Esophagus mucosa (tissue), 1 donor: ENCODE measurements at regions not wholly inside any gene's neighbourhood (a gene's known extent, or its start where the extent isn't known, plus 50 kb on each side); places are given as distances from the start of the nearest gene placed in this dataset.
A peak's percentile ranks its signal among the peaks of the same experiment; 100 is the strongest.

Experiments used
- ATAC-seq: fragments of 200-7000 bp; cut with Tn5 transposase; one replicate; pipeline ENCODE4 v1.9.1; 2020
- donor health status: DM: yes; HTN: yes; CAD: no.

DNA sequence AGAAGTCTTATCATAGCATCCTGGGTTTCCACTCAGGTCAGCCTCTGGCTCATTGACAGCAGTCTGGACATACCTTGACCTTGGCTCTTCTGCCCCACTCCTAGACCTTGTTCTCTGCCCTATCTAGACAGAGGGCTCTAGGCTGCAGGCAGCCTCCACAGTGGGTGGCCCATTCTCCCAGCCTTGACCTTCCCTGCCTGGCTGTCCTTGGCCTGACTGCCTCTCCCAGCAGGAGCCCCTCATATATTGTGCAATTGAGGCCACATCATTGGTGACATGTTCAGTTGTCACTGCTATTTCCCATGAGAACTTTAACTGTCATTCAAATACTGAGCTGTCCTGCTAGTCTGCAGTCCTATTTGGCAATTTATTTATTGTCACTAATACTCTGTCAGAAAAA lies 503.4 kb downstream of the PLXNA4 start:
- no peak for ATAC-seq

DNA sequence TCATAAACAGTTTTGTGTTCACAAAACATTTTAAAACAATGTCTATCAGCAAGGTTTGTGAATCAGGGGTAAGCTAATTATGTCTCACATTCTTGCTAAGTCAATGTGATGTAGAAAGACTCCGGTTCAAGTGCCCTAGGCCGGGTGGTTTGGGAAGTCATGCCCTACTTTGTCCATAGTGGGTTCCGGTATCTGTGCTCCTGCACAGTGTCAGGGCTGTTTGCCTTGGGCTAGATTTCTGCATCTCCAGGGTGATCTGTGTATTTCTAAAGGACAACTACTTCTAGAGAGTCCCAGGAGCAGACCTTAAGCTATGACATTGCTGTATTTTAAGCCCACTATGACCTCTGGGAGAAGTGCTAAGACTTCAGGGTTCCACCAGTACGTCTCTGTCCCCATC lies 504.1 kb downstream of the PLXNA4 start:
- ATAC-seq: no peak

DNA sequence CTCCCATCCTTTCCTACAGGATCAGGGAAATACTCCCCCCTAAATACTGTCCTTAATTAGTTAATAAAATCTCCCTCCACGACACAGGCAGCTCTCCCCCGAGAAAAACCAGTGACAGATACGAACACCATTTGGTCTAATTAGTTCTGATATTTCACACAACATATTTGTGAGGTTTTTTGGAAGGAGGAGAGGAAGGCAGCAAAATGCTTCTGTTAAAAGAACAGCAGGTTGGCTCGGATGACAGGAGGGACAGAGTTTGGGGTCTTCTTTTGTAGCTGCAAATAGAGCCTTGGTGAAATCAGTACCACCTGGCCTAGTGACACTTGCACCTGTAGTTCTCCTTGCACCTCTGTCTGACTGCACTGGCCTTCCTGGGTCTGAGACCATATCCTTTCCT lies 507.0 kb downstream of the PLXNA4 start:
- ATAC-seq: no peak

DNA sequence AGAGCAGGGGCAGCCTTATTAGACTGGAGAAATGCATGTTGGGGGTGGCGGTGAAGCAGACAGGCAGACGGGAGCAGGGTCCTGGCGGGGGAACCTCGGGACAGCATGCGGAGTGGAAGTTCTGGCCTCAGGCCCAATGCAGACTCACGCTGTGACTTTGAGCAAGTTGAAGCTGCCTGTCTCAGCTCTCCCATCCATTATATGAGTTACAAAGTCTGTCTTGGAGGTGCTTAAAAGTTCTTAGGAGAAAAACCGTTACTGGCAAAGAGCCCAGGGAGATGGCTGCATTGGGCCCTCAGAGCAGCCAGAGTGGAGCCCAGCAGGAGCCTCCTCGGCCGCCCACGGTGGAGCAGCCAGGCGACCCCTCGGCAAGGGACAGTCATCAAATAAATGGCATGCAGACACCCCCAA lies 509.5 kb downstream of the PLXNA4 start:
- no peak for ATAC-seq

DNA sequence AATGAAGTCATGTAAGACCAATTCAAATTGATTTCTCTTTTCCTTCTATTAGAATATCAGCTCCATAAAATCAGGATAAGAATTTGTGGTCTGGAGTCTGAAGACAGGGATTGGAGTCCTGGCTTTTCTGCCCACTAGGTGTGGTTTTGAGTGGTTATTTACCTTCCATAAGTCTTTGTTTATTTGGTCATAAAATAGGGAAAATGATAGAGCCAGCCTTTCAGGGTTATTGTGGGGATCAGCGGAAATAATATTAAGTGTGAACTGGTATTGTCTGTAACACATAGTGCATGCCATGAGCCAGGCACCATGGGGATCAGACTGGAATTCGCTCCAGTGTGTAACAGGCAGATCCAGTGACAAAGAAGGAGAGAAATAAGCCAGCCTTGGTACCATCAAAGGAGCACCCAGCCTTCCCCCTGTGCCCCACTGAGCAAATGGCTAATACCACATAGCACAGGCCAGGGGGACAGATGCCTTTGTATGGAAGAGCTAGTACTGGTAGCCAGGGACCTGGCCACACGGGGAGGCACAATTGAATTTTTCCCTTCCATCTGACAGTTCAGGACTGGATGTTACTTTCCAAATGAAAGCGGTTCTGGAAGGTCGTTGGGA lies 509.7 kb upstream of the PODXL start:
- no peak for ATAC-seq

DNA sequence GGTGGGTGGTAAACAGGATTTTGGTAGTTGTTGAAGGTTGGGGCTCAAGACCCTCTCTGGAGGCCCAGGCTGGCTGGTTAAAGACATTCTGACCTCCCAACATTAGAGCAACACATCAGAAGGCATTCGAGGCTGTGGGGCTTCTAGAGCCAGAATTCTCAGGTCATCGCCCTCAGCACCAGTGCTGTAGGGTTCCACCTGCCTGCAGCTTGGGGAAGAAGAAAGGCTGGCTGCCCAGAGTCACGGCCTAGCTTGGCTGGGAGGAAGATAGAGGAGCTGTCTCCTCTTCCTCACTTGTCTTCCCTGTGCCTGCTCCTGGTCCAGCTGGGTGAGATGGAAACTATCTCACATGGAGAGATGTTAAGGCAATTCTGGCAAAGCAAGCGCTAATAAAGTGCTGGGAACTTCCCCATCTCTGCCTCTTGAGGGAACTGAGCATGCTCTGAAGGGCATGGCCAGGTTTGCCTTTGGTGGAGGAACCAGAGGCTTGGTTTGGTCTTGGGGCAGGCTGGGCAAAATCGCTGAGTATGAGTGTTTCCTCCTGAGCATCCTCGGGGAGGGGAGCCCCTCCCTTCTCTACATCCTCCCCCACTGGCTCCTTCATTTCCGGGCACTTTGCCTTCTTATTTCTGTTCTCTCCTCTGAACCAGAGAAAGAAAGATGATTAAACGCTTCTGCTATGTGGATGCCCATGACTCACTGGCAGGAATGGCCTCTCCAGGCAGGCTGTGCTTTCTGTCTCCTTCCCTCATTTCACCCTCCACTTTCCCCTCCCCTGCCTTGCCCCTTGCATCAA lies 509.0 kb upstream of the PODXL start:
- ATAC-seq: peak; percentile 57

DNA sequence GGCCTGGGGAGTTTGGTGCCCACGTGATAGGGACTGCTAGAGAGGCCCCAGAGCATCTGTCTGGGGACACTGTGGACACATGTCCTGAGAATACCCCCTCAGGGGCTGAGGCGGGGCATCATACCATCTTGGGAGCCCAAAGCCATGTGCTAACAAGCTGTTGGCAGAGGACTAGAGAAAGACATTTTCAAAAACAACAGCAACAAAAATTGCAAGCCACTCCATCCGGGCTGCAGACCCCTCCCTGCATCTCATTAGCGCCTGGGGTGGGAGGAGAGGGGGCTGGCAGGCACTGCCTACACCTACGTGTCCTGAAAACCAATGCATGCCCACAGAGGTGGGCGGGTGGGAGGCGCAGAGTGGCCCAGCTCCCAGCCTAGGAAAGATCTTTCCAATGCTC lies 507.4 kb upstream of the PODXL start:
- ATAC-seq: no peak

DNA sequence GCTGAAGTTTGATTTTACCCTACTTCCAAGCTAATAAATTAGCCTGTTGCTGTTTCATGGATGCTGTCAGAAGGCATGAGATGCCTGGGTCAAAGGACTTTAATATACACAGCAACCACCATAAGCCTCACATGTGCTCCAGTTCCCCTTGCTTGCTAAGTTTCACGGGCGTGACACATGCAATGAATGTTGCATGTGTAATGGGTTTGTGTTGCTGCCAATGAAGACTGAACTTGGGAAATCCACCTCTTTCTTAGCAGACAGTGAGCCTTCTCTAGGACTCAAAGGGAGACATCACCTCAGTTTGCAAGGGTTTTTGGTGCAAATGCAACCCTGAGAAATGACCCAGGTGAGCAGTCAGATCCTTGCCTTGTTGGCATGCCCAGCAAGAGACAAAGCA lies 505.5 kb upstream of the PODXL start:
- no peak for ATAC-seq

DNA sequence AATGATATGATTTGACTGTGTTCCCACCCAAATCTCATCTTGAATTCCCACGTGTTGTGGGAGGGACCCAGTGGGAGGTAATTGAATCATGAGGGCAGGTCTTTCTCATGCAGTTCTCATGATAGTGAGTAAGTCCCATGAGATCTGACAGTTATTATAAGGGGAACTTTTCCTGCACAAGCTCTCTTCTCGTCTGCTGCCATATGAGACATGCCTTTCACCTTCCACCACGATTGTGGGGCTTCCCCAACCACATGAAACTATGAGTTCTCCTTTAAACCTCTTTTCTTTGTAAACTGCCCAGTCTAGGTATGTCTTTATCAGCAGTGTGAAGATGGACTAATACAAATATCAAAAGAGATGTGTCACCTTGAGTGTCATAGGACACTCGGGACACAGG lies 502.7 kb upstream of the PODXL start:
- no peak for ATAC-seq

DNA sequence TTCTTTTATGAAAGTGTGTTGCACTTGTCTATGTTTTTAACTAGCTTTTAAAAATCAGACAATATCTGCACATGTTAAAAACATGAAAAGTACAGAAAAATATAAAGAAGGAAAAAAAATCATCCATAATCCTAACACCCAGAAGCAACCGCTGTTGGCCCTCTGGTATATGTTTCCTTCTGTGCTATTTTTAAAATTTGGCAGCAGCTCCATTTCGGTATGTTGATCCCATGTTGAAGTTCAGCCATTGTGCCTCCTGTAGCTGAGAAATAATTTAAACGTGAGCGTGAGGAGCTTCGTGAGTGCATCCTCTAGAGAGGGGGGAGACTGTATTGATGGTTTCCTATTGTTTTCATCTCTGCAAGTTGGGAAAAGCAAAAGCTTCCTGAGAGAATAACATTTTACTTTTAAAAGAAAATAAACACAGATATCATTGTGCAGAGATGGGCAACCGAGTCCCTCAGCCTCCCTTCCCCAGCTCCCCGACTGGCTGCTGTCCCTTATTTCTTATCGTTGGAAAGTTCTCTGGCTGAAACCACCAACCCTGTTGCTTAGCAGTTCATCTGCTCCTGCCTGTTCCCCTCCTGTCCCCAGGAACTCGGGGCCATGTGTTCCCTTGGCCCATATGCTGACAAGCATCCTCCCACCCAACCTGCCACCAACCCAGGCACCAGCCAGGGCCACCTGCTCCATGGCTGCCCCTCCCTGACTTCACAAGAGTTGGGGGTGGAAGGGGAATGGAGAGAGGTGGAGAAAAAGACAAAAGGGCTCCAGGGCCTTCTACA lies 499.1 kb upstream of the PODXL start:
- ATAC-seq: no peak

DNA sequence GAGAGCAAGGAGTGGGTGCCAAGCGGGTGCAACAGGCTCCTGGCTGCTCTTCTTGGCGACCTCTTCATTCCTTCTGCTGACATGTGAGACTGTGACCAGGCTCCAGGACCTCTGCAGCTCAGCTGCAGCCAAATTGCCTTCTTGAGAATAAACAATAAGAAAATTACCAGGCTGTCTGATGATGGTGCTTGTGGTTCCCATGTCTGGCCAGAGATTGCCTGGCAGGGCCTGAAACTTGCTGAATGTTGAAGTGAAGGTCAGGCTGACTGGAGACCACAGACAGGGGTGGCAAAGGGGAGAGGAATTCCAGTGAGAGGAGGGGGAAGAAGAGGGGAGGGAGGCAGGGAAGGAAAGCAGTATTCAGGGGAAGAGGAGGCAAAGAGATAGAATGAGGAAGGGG lies 497.4 kb upstream of the PODXL start:
- no peak for ATAC-seq

DNA sequence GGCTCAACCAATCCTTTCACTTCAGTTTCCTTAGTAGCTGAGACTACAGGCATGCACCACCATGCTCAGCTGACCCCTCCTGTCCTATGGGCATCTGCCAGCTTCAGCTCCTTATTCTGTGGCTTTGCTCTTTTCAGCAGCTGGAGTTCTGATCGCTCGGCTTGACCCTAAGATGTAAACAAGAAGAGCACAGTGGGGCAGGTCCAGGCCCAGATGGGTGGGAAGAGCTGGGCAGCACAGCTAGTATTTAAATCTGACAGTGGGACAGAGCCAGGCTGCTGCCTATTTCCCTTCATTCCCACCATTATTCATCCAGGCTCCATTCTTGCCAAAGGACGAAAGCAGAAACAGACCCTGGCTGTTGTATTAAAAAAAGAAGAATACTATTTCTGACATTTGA lies 494.9 kb upstream of the PODXL start:
- no peak for ATAC-seq

DNA sequence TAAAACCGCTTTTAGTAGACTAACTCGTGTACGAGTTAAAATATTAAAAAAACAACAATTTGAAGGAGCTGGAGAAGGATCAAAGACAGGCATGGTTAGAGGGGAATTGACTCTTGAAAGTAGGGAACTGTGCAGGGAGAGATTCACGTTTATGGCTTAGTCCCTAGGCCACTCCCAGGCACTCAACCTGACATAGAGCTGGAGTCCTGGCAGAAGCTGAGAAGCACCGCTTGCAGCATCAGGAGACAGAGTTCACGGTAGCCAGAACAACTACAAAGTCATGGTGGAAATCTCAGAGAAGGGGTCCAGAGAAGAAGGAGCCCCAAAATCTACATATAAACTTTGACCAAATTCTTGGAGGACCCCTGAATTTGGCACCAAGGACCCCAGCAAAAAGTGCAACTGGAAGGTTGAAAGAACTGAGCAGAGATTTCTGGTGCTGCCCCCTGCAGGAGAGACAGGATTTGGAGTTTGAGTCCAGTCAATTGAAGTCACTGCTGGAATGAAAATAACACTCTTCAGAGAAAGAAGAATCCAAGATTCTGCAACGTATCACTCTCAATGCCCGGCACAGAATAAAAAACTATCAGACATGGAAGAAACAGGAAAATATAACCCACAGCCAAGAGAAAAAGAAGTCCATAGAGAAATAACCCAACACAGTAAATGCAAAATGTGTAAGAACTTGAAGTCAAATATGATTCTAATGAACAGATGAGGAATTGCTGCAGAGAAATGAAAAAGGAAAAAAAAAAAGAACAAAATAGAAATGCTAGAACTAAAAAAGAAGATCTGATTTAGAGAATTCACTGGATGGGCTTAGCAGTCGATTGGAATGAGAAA lies 493.3 kb upstream of the PODXL start:
- ATAC-seq: no peak

DNA sequence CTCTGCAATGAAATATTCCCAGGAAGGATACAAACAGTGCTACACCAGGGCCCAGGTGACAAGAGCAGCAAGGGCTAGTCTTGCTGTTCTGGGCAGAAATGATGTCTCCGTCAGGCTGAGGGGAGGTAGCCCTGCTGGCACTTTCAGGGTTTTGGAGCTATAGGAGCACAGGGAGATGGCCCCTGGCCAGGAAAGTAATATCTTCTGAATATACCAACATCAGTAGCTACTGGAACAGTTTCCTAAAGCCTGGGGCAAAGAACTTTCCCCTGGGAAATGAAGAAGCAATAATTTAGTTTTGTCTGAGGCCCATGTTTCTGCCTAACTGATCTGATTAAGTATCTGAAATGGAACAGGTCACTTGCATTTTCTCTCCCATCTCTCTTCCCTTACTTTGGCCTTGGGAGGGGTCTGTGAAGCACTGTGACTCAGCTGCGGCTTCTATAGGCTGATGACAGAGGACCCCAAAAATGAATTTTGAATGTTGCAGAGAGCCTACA lies 489.1 kb upstream of the PODXL start:
- ATAC-seq: no peak

DNA sequence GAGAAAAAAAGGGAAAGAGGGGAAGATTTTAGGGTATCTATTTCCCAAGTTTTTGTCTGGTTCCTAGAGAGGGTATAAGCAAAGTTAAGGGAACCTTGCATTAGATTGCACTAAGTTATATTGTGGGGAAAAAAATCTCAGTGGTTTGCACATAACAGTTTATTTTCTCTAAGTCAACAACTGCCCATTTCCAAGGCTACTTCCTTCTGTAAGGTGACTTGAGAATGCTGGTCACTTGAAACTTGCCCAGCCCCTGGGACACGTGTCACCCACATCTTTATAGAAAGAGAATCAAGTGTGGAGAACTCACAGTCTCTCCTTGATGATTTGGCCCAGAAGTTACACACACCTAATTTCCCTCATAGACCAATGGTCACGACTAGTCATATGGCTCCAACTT lies 488.6 kb upstream of the PODXL start:
- ATAC-seq: no peak

DNA sequence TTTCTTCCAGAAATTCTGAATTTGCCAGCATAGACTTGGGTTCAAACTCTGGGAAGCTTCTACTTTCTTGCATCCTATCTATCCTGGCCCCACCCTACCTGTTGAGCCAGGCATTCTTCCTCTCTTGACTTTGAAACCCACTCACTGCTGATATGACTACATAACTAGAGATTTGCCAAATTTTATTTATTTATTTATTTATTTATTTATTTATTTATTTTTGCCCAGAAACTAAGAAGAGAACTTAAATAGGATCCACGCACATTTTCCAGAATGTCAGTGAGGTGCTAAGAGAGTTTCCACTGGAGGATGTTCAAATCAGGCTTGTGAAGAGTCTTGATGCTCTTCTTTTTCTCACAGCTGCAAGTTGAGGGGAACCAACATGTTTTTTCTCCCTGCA lies 487.8 kb upstream of the PODXL start:
- ATAC-seq: no peak

DNA sequence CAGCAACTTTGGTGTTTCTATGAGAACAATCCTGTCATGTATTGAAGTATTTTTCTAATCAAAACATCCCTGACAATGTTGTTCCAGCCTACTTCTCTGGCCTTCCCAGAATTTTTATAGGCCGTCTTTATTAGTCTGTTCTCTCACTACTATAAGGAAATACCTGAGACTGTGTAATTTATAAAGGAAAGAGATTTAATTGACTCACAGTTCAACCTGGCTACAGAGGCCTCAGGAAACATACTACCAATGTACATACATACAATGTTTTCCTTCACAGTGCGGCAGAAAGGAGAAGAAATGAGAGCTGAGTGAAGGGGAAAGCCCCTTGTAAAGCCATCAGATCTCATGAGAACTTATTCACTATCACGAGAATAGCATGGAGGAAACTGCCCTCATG lies 484.7 kb upstream of the PODXL start:
- ATAC-seq: no peak

DNA sequence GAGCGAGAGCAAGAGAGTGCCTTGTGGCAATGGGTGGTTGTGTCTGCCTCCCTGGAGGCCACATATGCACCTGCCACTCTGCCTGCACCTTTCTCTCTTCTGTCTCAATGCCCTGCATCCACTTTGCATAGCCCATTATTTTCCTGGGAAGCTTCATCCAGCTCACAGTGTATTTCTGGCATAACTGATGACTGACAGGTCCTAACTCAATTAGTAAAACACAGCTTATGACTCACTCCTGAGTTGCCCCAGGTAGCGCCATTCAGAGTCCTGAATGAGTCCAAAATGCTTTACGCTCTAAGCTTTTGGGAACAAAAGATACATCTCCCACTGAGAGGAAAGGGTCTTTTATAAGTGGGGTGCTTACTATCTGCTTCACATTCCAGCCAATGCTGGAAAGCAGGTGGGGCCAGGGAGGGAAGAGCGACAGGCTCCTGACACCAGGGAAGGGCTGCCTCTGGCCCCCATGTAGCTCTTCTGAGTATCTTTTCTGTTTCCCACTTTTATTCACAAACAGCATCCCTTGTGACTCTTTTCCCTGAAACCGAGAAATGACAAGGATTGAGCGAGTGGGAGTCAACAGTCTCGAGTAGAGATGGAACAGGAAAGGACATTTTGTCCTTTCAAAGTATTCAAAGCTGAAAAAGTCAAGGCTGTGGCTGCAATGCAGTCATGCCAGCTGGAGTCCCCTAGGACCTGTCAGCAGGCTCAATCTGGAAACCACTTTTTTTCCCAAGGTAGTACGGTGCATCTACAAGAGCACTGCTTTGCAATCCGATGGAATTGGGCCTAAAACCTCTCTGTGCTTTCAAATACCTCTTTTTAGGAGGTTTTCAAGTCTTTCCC lies 479.3 kb upstream of the PODXL start:
- no peak for ATAC-seq

DNA sequence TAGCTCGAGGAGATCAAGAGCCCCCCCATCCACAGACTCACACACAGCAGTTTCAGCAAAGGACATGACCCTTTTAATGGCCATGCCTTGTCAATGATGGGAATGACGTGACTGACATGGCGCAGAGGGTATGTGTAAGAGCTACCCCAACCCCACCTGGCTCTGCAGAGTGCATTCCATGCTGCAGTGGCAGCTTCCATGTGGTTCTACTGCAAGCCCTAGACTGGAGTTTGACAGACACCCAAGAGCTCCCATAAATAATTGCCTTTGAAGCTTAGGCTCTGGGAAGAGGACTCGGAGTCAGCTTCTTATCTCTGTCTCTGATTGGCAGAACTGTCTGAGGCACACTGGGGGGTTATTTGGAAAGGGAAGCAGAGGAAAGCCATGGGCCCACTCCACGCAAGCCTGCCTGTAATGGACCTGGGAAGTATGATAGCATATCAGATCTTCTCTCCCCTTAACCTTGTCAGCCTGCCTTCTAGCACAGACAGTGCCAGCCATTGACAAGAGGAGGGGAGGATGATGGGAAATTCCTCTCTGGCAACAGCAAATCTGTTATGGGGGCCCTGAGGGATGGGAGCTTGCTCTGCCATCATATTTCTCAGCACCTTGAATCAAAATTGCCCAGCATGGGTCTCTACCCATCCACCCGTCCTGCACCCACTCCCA lies 478.5 kb upstream of the PODXL start:
- no peak for ATAC-seq

DNA sequence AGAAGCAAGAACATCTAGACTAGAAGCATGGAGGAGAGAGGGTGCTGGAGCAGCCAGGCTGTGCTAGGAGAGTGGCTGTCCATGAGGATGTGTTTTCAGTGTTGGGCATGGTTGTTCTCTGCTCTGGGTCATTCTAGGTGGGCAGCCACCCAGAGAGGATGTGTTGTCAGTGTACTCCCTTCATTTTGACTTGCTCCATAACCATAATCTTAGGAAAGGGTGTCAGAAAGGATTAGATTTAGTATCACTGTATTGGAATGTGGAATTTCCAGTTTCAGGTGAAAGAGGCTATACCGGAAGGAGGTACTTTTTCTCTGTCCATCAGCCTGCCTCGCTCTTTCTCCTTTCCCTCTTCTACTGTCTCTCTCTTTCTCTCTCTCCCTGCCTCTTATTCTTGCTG lies 474.5 kb upstream of the PODXL start:
- ATAC-seq: peak; percentile 55

DNA sequence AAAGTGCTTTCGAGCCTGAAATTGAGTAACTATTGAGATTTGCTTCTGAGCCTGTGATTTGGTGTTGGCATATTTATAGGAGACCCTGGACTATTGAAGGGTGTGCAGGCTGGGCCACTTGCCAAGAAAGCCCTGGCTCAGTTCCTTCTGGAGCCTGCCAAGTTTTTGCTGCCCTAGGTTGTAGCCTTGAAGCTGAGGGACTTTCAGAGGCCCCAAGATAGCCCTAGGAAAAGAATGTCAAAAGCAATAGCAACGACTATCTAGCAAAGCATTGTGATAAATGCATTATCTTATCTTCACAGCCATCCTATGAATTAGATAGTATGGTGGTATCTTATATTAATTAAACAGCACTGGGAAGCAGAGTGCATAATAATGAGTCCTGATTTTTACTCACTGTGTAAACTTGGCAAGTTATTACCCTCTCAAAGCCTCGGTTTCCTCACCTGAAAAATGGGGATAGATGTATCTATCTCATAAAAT lies 473.7 kb upstream of the PODXL start:
- no peak for ATAC-seq
